WTC11 (cell line): ENCODE measurements at regions not wholly inside any gene's neighbourhood (a gene's known extent, or its start where the extent isn't known, plus 50 kb on each side); places are given as distances from the start of the nearest gene placed in this dataset.

Source experiments
- CTCF ChIP-seq: fragments of 200-600 bp; IDR thresholded peaks from 2 replicates; pipeline ENCODE4 v1.8.0; 2022; ENCODE audit warnings: antibody characterized with exemption
- HMGA2 ChIP-seq: fragments of 250-450 bp; sonication (Bioruptor Pico); IDR thresholded peaks from 2 replicates; pipeline ENCODE4 v1.4.0; 2021; ENCODE audit warnings: mild to moderate bottlenecking, moderate library complexity
- USF1 ChIP-seq: sonication (generic); formaldehyde crosslinking; IDR thresholded peaks from 2 replicates; pipeline ENCODE4 v1.8.0; 2022; ENCODE audit warnings: mild to moderate bottlenecking, missing genetic modification reagents

GRCh38 chr1:221241157-221241556 is 361.9 kb downstream of the HLX start:
- TF ChIP-seq CTCF (no peak), HMGA2 (CRISPR knock-in tag) (no peak), USF1 (CRISPR knock-in tag) (no peak)
